HG03039 (cell line): ENCODE measurements at regions not wholly inside any gene's neighbourhood (a gene's known extent, or its start where the extent isn't known, plus 50 kb on each side); places are given as distances from the start of the nearest gene placed in this dataset.
"Not testable (repeated sequence)": the region's sequence is repeated elsewhere in the genome, so short reads cannot be mapped to it uniquely, and the experiment has no call there.

Experiments
- ATAC-seq: cut with Tn5 transposase; IDR thresholded peaks from one replicate; pipeline ENCODE4 v1.9.1; 2021; ENCODE audit warnings: mild to moderate bottlenecking, moderate library complexity; ENCODE audit not compliant: unreplicated experiment

- peak; percentile 63 for ATAC-seq
Observed at GRCh38 chr2:109976319-109976718, 77.8 kb downstream of the LIMS3 start.

GRCh38 chr2:109980754-109981153, 82.3 kb downstream of the LIMS3 start:
- ATAC-seq: not testable (repeated sequence)

- ATAC-seq: not testable (repeated sequence)
Observed at GRCh38 chr2:109986389-109987088, 88.1 kb downstream of the LIMS3 start.

- not testable (repeated sequence) for ATAC-seq
Observed at GRCh38 chr2:109987089-109987420, 88.6 kb downstream of the LIMS3 start.

GRCh38 chr2:109987458-109988345, 89.2 kb downstream of the LIMS3 start:
- ATAC-seq: not testable (repeated sequence)

DNA sequence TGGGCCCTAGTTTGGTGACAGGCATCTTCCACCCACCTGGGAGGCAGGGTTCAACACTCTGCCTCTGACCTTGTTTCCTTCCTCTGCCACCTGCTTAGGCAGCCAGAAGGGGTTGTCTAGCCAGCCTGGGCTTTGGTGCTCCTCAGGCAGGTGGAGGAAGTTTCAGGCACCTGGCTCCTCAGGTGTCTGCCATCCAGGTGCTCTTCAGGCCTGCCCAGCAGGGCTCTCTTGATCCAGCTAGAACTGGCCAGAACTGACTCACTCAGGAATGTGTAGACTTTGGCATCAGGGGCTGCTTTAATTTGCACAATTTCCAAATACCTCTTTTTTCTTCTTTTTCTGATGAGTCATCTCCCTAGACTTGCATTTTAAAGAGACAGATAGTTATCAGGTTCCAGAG, 100.9 kb downstream of the LIMS3 start:
- ATAC-seq: not testable (repeated sequence)

DNA sequence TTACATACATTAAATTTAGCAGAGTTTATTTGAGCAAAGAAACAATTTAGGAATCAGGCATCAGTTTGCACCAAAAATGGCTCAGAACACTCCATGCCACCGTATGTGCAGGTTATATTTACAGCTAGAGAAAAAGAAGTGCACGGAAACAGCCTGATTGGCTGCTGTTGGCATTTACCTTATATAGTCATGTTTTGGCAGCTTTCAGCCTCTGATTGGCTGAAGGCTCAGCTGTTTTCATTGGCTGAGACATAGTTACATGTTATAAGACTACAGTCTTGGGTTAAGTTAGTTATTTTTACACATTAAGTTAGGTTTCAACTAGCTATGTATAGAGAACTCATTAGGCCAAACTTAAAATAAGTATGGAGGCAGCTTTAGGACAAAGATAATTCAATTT, 104.0 kb downstream of the LIMS3 start:
- ATAC-seq: not testable (repeated sequence)

- not testable (repeated sequence) for ATAC-seq
Observed at GRCh38 chr2:110013388-110013787, 102.2 kb downstream of the MALL start.

GRCh38 chr2:110016381-110017092, 99.1 kb downstream of the MALL start:
- not testable (repeated sequence) for ATAC-seq

DNA sequence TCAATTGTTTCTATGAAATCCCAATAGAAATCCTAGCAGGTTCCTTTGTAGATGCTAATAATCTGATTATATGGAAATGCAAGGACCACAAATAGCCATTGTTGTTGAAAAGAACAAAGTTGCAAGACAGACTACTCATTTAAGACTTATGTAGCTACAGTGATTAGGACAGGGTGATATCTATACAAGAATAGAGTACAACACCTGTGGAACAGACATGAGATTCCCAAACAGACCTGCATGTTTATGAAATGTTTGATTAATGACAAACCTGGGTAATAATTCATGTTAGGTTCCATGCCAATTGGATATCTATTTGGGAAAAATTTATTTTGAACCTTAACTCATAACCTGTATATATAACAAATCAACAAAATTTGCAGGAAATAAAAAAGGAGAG, 95.4 kb downstream of the MALL start:
- not testable (repeated sequence) for ATAC-seq

- ATAC-seq: not testable (repeated sequence)
Observed at GRCh38 chr2:110022278-110022677, 93.3 kb downstream of the MALL start.

GRCh38 chr2:110026126-110026785, 89.4 kb downstream of the MALL start:
- ATAC-seq: not testable (repeated sequence)

- ATAC-seq: not testable (repeated sequence)
Observed at GRCh38 chr2:110028411-110028810, 87.2 kb downstream of the MALL start.

- not testable (repeated sequence) for ATAC-seq
Observed at GRCh38 chr2:110030894-110031293, 84.7 kb downstream of the MALL start.

DNA sequence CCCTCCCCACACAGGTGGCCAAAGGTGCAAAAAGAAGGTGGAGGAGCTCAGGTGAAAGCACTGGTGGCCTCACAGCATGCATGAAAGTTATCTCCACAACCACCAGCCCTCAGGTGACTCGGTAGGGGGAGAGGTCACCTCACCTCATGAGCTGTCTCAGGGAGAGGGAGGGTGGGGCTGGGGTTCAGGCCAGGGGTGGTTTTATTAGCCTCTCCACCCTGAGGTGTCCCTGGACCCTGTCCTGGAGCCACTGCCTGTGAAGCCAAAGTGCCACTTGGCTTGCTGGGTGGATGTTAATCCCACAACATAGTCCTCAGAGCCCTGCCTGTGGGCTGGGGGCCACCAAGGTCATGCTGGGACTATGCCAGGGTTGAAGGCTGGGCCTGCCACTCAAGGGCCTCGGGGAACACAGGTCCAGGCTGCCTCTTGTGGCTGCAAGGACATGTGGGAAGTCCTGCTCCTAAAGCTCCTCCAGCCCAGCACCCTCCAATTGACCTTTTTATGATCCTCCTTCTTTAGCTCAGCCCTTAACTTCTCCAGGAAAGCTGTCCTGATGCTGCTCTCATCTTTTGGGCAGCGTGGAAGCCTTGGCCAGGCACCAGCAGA, 83.8 kb downstream of the MALL start:
- ATAC-seq: not testable (repeated sequence)
